Neural cell (in vitro differentiated cells): ENCODE measurements at regions not wholly inside any gene's neighbourhood (a gene's known extent, or its start where the extent isn't known, plus 50 kb on each side); places are given as distances from the start of the nearest gene placed in this dataset.

Source experiments
- H2AFZ ChIP-seq: fragments of 200-600, 300-800 bp; sonication (generic), shearing (Covaris generic); 2 replicates; pipeline ENCODE4 v1.6.0; 2014; ENCODE audit warnings: low read depth, mild to moderate bottlenecking, antibody characterized with exemption, low read length, moderate library complexity
- H3F3A ChIP-seq: fragments of 200-600 bp; shearing (Covaris generic); 2 replicates; pipeline ENCODE4 v1.6.1; 2016; ENCODE audit warnings: mild to moderate bottlenecking, moderate library complexity, mixed read lengths, antibody characterized with exemption, low read length; ENCODE audit not compliant: insufficient read depth, poor library complexity, severe bottlenecking
- H3K27ac ChIP-seq: fragments of 200-600, 300-800 bp; sonication (generic), shearing (Covaris generic); 2 replicates; pipeline ENCODE4 v1.5.1; 2014; ENCODE audit warnings: mild to moderate bottlenecking, low read length, moderate library complexity
- H3K27me3 ChIP-seq: fragments of 300-800, 200-600 bp; sonication (generic), shearing (Covaris generic); 2 replicates; pipeline ENCODE4 v1.6.0; 2014; ENCODE audit warnings: mild to moderate bottlenecking, low read depth, low read length, moderate library complexity; ENCODE audit not compliant: insufficient read depth
- H3K36me3 ChIP-seq: fragments of 300-800, 200-600 bp; sonication (generic), shearing (Covaris generic); 2 replicates; pipeline ENCODE4 v1.5.1; 2014; ENCODE audit warnings: mild to moderate bottlenecking, antibody characterized with exemption, low read length, moderate library complexity; ENCODE audit not compliant: insufficient read depth
- H3K4me2 ChIP-seq: fragments of 300-800, 200-600 bp; sonication (generic), shearing (Covaris generic); 2 replicates; pipeline ENCODE4 v1.6.0; 2014; ENCODE audit warnings: mild to moderate bottlenecking, low read length
- H3K4me3 ChIP-seq: fragments of 300-800, 200-600 bp; sonication (generic), shearing (Covaris generic); 2 replicates; pipeline ENCODE4 v1.5.1; 2014; ENCODE audit warnings: mild to moderate bottlenecking, low read length, moderate library complexity
- H3K79me2 ChIP-seq: fragments of 200-600 bp; shearing (Covaris generic); replicated peaks from 2 replicates; pipeline ENCODE4 v1.6.0; 2014; ENCODE audit warnings: mild to moderate bottlenecking, low read length, moderate library complexity; ENCODE audit not compliant: insufficient read depth
- H3K9ac ChIP-seq: fragments of 300-800, 200-600 bp; sonication (generic), shearing (Covaris generic); 2 replicates; pipeline ENCODE4 v1.6.1; 2016; ENCODE audit warnings: mild to moderate bottlenecking, low read length, mixed read lengths
- H3K9me2 ChIP-seq: fragments of 200-600 bp; shearing (Covaris generic); 2 replicates; pipeline ENCODE4 v1.6.1; 2016; ENCODE audit warnings: mild to moderate bottlenecking, low read length, mixed read lengths; ENCODE audit not compliant: insufficient read depth
- H3K9me3 ChIP-seq: fragments of 200-600, 300-800 bp; sonication (generic), shearing (Covaris generic); 2 replicates; pipeline ENCODE4 v1.6.1; 2016; ENCODE audit warnings: mild to moderate bottlenecking, mixed run types, low read length, moderate library complexity, mixed read lengths
- H4K20me1 ChIP-seq: fragments of 200-600 bp; shearing (Covaris generic); 2 replicates; pipeline ENCODE4 v1.6.1; 2016; ENCODE audit warnings: mild to moderate bottlenecking, mixed run types; ENCODE audit not compliant: insufficient read depth
- EP300 ChIP-seq: fragments of 450-650 bp; conservative IDR thresholded peaks from 2 replicates; pipeline ENCODE4 v1.6.1; 2014; ENCODE audit warnings: antibody characterized with exemption, mild to moderate bottlenecking, moderate library complexity; ENCODE audit not compliant: poor library complexity, severe bottlenecking
- EZH2 ChIP-seq: fragments of 200-600, 300-800 bp; shearing (Covaris generic), sonication (generic); IDR thresholded peaks from 2 replicates; pipeline ENCODE4 v1.6.1; 2014; ENCODE audit warnings: antibody characterized with exemption, low read length, borderline replicate concordance, mild to moderate bottlenecking; ENCODE audit not compliant: insufficient read depth, poor library complexity, severe bottlenecking
- MXI1 ChIP-seq: fragments of 450-650 bp; conservative IDR thresholded peaks from 2 replicates; pipeline ENCODE4 v1.6.1; 2014; ENCODE audit warnings: antibody characterized with exemption, mild to moderate bottlenecking; ENCODE audit not compliant: poor library complexity, severe bottlenecking
- POLR2AphosphoS5 ChIP-seq: IDR thresholded peaks from 2 replicates; pipeline ENCODE4 v1.6.1; 2012
- RAD21 ChIP-seq: fragments of 450-650 bp; conservative IDR thresholded peaks from 2 replicates; pipeline ENCODE4 v1.6.1; 2014; ENCODE audit warnings: antibody characterized with exemption, mild to moderate bottlenecking, moderate library complexity
- SMC3 ChIP-seq: fragments of 450-650 bp; conservative IDR thresholded peaks from 2 replicates; pipeline ENCODE4 v1.6.1; 2014; ENCODE audit warnings: antibody characterized with exemption, mild to moderate bottlenecking, moderate library complexity; ENCODE audit not compliant: poor library complexity
- TAF1 ChIP-seq: IDR thresholded peaks from 2 replicates; pipeline ENCODE4 v1.6.1; 2012; ENCODE audit warnings: low read depth
- TF ChIP-seq, protein P1 (sequence below): fragments of 450-650 bp; IDR thresholded peaks from 2 replicates; pipeline ENCODE4 v1.5.1; 2014; ENCODE audit warnings: antibody characterized with exemption, mild to moderate bottlenecking, moderate library complexity; ENCODE audit not compliant: poor library complexity, severe bottlenecking
- TF ChIP-seq, protein P2 (sequence below): IDR thresholded peaks from 2 replicates; pipeline ENCODE4 v1.6.1; 2012; ENCODE audit warnings: borderline replicate concordance

DNA sequence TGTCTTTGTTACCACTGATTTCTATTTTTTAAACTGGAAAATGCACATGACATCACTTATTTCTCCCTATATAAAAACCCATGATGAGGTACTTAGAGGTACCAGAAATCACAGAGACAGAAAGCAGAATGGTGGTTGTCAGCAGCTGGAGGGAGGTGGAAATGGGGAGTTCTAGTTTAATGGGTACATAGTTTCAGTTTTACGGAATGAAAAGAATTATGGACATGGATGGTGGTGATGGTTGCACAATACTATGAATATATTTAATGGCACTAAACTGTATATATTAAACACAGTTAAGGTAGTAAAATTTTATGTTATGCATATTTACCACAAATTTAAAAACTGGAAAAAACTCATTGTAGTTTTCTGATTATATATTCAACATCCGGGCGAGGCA is 50.5 kb upstream of the CPEB4 start:
- no peak for TF ChIP-seq POLR2AphosphoS5
- TF ChIP-seq RAD21, result no peak
- no peak for TF ChIP-seq EZH2
- TF ChIP-seq SMC3, result no peak
- no peak for TF ChIP-seq EP300
- TF ChIP-seq, protein P1, sequence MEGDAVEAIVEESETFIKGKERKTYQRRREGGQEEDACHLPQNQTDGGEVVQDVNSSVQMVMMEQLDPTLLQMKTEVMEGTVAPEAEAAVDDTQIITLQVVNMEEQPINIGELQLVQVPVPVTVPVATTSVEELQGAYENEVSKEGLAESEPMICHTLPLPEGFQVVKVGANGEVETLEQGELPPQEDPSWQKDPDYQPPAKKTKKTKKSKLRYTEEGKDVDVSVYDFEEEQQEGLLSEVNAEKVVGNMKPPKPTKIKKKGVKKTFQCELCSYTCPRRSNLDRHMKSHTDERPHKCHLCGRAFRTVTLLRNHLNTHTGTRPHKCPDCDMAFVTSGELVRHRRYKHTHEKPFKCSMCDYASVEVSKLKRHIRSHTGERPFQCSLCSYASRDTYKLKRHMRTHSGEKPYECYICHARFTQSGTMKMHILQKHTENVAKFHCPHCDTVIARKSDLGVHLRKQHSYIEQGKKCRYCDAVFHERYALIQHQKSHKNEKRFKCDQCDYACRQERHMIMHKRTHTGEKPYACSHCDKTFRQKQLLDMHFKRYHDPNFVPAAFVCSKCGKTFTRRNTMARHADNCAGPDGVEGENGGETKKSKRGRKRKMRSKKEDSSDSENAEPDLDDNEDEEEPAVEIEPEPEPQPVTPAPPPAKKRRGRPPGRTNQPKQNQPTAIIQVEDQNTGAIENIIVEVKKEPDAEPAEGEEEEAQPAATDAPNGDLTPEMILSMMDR, result no peak
- TF ChIP-seq TAF1, result no peak
- no peak for TF ChIP-seq MXI1
- TF ChIP-seq, protein P2, sequence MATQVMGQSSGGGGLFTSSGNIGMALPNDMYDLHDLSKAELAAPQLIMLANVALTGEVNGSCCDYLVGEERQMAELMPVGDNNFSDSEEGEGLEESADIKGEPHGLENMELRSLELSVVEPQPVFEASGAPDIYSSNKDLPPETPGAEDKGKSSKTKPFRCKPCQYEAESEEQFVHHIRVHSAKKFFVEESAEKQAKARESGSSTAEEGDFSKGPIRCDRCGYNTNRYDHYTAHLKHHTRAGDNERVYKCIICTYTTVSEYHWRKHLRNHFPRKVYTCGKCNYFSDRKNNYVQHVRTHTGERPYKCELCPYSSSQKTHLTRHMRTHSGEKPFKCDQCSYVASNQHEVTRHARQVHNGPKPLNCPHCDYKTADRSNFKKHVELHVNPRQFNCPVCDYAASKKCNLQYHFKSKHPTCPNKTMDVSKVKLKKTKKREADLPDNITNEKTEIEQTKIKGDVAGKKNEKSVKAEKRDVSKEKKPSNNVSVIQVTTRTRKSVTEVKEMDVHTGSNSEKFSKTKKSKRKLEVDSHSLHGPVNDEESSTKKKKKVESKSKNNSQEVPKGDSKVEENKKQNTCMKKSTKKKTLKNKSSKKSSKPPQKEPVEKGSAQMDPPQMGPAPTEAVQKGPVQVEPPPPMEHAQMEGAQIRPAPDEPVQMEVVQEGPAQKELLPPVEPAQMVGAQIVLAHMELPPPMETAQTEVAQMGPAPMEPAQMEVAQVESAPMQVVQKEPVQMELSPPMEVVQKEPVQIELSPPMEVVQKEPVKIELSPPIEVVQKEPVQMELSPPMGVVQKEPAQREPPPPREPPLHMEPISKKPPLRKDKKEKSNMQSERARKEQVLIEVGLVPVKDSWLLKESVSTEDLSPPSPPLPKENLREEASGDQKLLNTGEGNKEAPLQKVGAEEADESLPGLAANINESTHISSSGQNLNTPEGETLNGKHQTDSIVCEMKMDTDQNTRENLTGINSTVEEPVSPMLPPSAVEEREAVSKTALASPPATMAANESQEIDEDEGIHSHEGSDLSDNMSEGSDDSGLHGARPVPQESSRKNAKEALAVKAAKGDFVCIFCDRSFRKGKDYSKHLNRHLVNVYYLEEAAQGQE, result no peak
- no peak overlapping the region for H3K4me2 ChIP-seq
- no peak overlapping the region for H3K27ac ChIP-seq
- H3F3A ChIP-seq, result no peaks in the 10 kb centered on the region
- H3K36me3 ChIP-seq, result no peaks in the 10 kb centered on the region
- H3K9me3 ChIP-seq, result no peaks in the 10 kb centered on the region
- H3K4me3 ChIP-seq, result no peak overlapping the region
- H2AFZ ChIP-seq, result no peak overlapping the region
- no peaks in the 10 kb centered on the region for H4K20me1 ChIP-seq
- H3K27me3 ChIP-seq, result no peaks in the 10 kb centered on the region
- H3K79me2 ChIP-seq, result no peaks in the 10 kb centered on the region
- H3K9ac ChIP-seq, result no peak overlapping the region
- no peaks in the 10 kb centered on the region for H3K9me2 ChIP-seq
